OCI-LY1 (cell line): ENCODE measurements at regions not wholly inside any gene's neighbourhood (a gene's known extent, or its start where the extent isn't known, plus 50 kb on each side); places are given as distances from the start of the nearest gene placed in this dataset.

ENCODE experiments used
- EZH2 ChIP-seq: fragments of 200-600 bp; sonication (generic), shearing (Covaris generic); IDR thresholded peaks from 2 replicates; pipeline ENCODE4 v1.8.0; 2017; ENCODE audit warnings: borderline replicate concordance, mixed run types, mild to moderate bottlenecking, antibody characterized with exemption, low read length, moderate library complexity, mixed read lengths
- TF ChIP-seq, protein P1 (sequence below): fragments of 200-600 bp; sonication (generic), shearing (Covaris generic); IDR thresholded peaks from 2 replicates; pipeline ENCODE4 v1.5.1; 2017; ENCODE audit warnings: mild to moderate bottlenecking, antibody characterized with exemption, low read length, moderate library complexity, mixed read lengths

GRCh38 chr14:65926935-65927700, 514.6 kb downstream of the FUT8 start:
- TF ChIP-seq, protein P1, sequence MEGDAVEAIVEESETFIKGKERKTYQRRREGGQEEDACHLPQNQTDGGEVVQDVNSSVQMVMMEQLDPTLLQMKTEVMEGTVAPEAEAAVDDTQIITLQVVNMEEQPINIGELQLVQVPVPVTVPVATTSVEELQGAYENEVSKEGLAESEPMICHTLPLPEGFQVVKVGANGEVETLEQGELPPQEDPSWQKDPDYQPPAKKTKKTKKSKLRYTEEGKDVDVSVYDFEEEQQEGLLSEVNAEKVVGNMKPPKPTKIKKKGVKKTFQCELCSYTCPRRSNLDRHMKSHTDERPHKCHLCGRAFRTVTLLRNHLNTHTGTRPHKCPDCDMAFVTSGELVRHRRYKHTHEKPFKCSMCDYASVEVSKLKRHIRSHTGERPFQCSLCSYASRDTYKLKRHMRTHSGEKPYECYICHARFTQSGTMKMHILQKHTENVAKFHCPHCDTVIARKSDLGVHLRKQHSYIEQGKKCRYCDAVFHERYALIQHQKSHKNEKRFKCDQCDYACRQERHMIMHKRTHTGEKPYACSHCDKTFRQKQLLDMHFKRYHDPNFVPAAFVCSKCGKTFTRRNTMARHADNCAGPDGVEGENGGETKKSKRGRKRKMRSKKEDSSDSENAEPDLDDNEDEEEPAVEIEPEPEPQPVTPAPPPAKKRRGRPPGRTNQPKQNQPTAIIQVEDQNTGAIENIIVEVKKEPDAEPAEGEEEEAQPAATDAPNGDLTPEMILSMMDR, result no peak
- TF ChIP-seq EZH2, result no peak
